ENCODE measurements at regions not wholly inside any gene's neighbourhood (a gene's known extent, or its start where the extent isn't known, plus 50 kb on each side); places are given as distances from the start of the nearest gene placed in this dataset.

GRCh38 chr5:25990771-25991170 is 1047.6 kb downstream of the CDH9 start:
- Histone ChIP-seq H3K27ac (ENCODE audit: low read length) (no peak overlapping the region), H2AFZ (ENCODE audit: low read depth, low read length) (no peak overlapping the region), H3K79me2 (replicated peaks; ENCODE audit: insufficient read depth, low read length) (no peaks in the 10 kb centered on the region), H3K9me3 (ENCODE audit: low read length) (no peaks in the 10 kb centered on the region), H3K4me2 (ENCODE audit: low read length) (no peak overlapping the region), H3F3A (ENCODE audit: insufficient read depth, low read length, poor library complexity, severe bottlenecking) (no peaks in the 10 kb centered on the region), H3K36me3 (ENCODE audit: insufficient read depth, low read length) (no peaks in the 10 kb centered on the region), H3K9me2 (ENCODE audit: insufficient read depth, low read length) (no peaks in the 10 kb centered on the region), H3K4me3 (ENCODE audit: low read length) (no peak overlapping the region), H3K27me3 (ENCODE audit: insufficient read depth, low read depth, low read length) (no peaks in the 10 kb centered on the region), H3K9ac (ENCODE audit: low read length) (no peak overlapping the region), H4K20me1 (ENCODE audit: insufficient read depth) (no peaks in the 10 kb centered on the region)
- TF ChIP-seq MXI1 (conservative IDR thresholded peaks at IDR 0.05; ENCODE audit: poor library complexity, severe bottlenecking) (no peak), EZH2 (IDR thresholded peaks at IDR 0.05; ENCODE audit: borderline replicate concordance, insufficient read depth, low read length, poor library complexity, severe bottlenecking) (no peak), TAF1 (IDR thresholded peaks at IDR 0.05; ENCODE audit: low read depth) (no peak), RAD21 (conservative IDR thresholded peaks at IDR 0.05) (no peak), REST (IDR thresholded peaks at IDR 0.05; ENCODE audit: borderline replicate concordance) (no peak), CTCF (IDR thresholded peaks at IDR 0.05; ENCODE audit: poor library complexity, severe bottlenecking) (no peak), POLR2AphosphoS5 (IDR thresholded peaks at IDR 0.05) (no peak), EP300 (conservative IDR thresholded peaks at IDR 0.05; ENCODE audit: poor library complexity, severe bottlenecking) (no peak), SMC3 (conservative IDR thresholded peaks at IDR 0.05; ENCODE audit: poor library complexity) (no peak)

- Histone ChIP-seq H3K36me3 (ENCODE audit: insufficient read depth, low read length) (no peaks in the 10 kb centered on the region), H2AFZ (ENCODE audit: low read depth, low read length) (no peak overlapping the region), H3K4me3 (ENCODE audit: low read length) (no peak overlapping the region), H3K9me2 (ENCODE audit: insufficient read depth, low read length) (no peaks in the 10 kb centered on the region), H3K9me3 (ENCODE audit: low read length) (no peaks in the 10 kb centered on the region), H3K27ac (ENCODE audit: low read length) (no peak overlapping the region), H3K27me3 (ENCODE audit: insufficient read depth, low read depth, low read length) (no peaks in the 10 kb centered on the region), H4K20me1 (ENCODE audit: insufficient read depth) (no peaks in the 10 kb centered on the region), H3K79me2 (replicated peaks; ENCODE audit: insufficient read depth, low read length) (no peaks in the 10 kb centered on the region), H3K4me2 (ENCODE audit: low read length) (no peak overlapping the region), H3F3A (ENCODE audit: insufficient read depth, low read length, poor library complexity, severe bottlenecking) (no peaks in the 10 kb centered on the region), H3K9ac (ENCODE audit: low read length) (no peak overlapping the region)
- TF ChIP-seq RAD21 (conservative IDR thresholded peaks at IDR 0.05): no peak
- TF ChIP-seq SMC3 (conservative IDR thresholded peaks at IDR 0.05; ENCODE audit: poor library complexity): no peak
- no peak for TF ChIP-seq POLR2AphosphoS5 (IDR thresholded peaks at IDR 0.05)
- TF ChIP-seq MXI1 (conservative IDR thresholded peaks at IDR 0.05; ENCODE audit: poor library complexity, severe bottlenecking): no peak
- no peak for TF ChIP-seq REST (IDR thresholded peaks at IDR 0.05; ENCODE audit: borderline replicate concordance)
Measured at GRCh38 chr5:25979086-25979485, 1059.3 kb downstream of the CDH9 start.
